Activated CD4-positive, CD25-positive, alpha-beta regulatory T cell treated with anti-CD3 and anti-CD28 coated beads, Interleukin-2, amount 50 U/mL, for 72 hours (primary cell): ENCODE measurements at regions not wholly inside any gene's neighbourhood (a gene's known extent, or its start where the extent isn't known, plus 50 kb on each side); places are given as distances from the start of the nearest gene placed in this dataset.
"Not testable (repeated sequence)": the region's sequence is repeated elsewhere in the genome, so short reads cannot be mapped to it uniquely, and the experiment has no call there.

Experiments used
- DNase-seq: peaks from one replicate; pipeline ENCODE4 v3.0.0; 2021

DNA sequence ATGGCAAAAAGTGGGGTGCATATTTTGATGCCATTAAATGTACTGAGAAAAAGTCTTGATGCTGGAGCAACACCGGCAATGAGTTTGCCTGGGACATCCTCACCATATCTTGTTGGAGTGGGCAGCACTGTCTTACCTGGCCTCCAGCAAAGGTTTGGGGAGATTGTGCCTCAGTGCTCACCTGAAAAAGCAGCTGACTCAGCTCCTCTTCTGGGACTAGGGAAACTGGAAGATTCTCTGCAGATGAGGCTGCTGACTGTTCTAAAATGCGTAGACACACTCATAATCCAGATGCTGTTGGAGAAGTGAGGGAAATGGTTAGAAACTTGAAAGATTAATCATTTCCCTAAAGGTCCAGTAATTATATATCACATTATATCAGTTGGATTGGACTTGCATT is 593.7 kb upstream of the HS3ST1 start:
- no peak for DNase-seq

- DNase-seq, result no peak
Observed at GRCh38 chr4:12016729-12017128, 588.0 kb upstream of the HS3ST1 start.

DNA sequence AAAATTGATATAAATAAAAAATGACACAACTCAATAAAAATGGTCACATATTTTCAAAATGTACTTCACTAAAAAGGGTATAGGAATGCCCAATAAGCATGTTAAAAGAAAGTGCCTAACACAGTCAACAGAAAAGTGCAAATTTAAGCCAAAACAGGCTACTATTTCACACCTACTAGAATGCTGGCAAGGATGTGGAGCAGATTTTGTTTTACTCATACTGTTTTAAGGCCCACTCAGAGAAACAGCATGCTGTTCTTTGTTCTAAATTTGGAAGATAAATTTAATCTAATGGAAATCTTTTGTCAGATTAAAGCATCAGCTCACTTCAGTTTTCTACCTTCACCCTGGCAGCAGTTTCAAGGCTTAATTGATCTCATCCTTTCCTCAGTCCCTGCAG is 576.8 kb upstream of the HS3ST1 start:
- DNase-seq, result no peak

- not testable (repeated sequence) for DNase-seq
Observed at GRCh38 chr4:11996581-11996980, 567.9 kb upstream of the HS3ST1 start.

- DNase-seq, result no peak
Observed at GRCh38 chr4:11976726-11977263, 548.1 kb upstream of the HS3ST1 start.

DNA sequence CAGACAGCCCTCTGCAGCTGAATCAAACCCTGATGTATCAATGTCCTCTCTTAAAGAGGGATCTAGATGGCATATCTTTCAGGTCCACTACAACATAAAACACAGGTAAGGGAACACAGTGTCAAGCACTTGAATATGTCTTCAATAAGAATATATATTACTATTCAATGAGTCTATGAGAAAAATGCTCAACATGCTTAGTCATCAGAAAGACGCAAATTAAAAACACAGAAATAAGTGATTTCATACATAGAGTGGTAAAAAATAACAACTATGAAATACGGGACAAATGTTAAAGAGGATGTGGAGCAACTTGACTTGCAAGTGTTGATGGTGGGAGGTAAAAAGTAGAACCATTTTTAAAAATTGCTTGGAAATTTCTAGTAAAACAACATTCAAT is 544.6 kb upstream of the HS3ST1 start:
- no peak for DNase-seq

DNA sequence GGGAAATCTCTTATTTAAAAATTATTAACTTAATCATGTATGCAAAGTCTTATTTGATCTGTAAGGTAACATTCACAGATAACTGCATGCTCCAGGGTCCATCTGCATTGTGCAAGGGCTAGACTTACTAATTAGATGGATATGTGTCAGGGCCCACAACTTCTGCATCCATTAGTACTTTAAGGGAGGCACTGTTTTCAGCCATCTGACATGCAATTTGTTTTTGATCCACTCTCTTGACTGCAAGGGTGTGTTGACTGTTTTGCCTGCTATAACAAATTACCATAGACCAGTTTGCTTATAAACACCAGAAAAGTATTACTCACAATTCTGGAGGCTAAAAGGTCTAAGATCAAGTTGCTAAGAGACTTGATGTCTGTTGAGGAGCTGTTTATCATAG is 542.1 kb upstream of the HS3ST1 start:
- DNase-seq, result no peak

DNA sequence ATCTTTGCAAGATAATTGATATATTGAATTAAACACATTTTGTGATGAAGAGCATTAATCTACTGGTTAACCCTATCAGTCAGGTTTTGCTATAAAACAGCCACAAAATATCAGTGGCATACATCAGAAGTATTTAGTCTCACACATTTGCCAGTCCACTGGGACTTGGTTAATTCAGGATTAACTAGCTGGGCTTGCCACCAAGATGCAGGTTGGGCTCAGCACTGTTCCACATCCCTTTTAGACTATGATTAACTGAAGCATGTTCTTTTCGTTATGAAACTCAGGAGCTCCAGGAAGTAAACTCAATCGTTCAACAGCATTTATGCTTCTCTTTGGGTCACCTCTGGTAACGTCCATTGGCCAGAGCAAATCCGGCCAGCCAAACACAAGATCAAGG is 538.1 kb upstream of the HS3ST1 start:
- no peak for DNase-seq

GRCh38 chr4:11954093-11954492 is 525.4 kb upstream of the HS3ST1 start:
- DNase-seq, result no peak

DNA sequence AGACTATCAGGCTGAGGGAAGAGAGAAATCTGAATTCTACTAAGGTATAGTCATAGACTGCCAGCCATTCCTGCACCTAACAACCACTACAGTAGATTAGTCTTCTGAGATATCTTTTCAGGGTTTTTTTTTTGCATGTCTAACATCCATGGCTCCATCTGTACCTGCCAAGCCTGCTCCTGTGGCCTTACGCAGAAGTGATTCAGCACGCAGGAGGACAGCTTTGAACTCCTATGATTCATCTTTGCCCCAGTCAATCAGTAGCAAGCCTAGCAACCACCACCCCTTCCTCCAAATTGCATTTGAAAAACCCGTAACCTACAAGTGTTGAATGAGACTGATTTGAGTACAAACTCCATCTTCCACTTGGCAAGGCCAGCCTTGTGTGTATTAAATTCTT is 520.7 kb upstream of the HS3ST1 start:
- no peak for DNase-seq

DNA sequence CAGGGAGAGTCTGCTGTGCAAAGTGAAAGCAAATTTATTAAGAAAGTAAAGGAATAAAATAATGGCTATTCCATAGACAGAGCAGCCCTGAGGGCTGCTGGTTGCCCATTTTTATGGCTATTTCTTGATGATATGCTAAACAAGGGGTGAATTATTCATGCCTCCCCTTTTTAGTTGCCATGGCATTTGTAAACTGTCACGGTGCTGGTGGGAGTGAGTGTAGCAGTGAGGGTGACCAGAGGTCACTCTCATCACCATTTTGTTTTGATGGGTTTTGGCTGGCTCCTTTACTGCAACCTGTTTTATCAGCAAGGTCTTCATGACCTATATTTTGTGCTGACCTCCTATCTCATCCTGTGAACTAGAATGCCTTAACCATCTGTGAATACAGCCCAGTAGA is 518.9 kb upstream of the HS3ST1 start:
- DNase-seq, result not testable (repeated sequence)

- no peak for DNase-seq
Observed at GRCh38 chr4:11937941-11938340, 509.2 kb upstream of the HS3ST1 start.

DNA sequence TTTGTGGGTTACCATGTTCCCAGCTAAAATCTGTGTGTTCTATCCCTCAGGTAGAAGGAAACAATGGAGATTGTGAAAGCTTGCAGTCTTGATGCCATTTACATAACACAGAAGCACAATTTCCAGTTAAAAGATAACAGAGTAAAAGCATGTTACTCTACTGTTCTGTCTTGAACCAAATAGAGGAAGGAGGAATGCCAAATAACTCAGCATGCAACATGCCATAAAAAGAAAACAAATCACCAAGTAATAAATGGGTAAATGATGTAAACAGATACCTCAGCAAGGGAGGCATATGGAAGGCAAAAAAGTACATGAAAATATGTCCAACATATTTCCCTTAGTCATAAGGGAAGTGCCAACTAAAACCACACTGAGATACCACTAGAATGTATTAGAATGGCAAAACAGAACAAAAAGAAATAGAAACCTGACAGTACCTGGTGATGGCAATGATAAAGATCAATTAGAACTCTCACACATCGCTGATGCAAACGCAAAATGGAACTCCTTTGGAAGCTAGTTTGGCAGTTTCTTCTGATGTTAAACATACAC is 502.6 kb upstream of the HS3ST1 start:
- no peak for DNase-seq

DNA sequence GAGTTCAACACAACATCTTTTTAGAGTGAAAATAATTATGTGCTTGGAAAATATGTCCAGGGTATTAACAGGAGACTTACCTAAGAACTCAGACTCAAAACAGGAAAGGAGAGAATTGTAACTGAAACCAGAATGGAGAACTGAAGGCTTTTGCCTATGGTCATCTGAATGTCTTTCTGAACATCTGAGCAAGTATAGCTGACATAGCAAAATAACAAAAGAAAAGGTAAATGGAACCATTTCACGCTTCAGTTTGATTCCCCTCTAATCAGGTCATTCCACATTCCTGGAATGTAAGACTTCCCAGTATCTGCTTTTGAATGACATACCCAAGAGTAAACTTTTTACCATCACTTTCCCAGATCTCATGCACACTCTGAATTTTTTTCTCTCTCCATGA is 500.4 kb upstream of the HS3ST1 start:
- no peak for DNase-seq

- no peak for DNase-seq
Observed at GRCh38 chr4:11919316-11919715, 490.6 kb upstream of the HS3ST1 start.

- DNase-seq, result no peak
Observed at GRCh38 chr4:11914406-11914805, 485.7 kb upstream of the HS3ST1 start.

DNA sequence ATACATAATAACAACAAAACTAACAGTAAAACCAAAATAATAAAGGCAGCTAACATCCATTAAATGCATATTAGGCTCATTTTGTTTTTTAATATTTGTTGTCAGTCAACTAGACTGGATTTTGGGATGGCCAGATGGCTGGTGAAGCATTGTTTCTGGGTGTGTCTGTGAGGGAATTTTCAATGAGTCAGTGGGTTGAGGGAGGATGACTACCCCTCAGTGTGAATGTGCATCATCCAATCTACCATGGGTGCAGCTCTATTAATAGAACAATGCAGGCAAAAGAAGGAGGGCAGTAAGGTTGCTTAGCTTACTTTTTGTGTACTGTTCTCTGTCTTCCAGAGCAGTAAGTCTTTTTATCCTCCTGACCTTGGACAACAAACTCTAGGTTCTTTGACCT is 484.2 kb upstream of the HS3ST1 start:
- no peak for DNase-seq

DNA sequence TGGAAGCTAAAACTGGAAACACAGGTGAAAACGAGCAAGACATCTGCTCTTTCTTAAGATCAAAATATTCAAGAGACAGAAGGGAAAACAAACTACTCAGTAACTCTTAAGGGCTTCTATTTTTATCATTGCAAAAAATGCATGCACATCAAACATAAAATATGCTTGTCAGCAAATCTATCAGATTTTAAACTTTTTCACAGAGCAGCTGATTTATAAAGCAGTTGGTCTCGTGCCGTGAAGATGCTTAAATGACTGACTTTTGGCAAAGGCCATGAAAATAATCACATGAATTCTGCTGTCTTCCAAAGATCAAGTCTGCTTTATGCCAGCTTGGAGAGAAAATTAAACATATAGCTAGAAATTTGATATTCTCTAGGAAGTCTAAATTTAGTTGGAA is 482.1 kb upstream of the HS3ST1 start:
- no peak for DNase-seq

DNA sequence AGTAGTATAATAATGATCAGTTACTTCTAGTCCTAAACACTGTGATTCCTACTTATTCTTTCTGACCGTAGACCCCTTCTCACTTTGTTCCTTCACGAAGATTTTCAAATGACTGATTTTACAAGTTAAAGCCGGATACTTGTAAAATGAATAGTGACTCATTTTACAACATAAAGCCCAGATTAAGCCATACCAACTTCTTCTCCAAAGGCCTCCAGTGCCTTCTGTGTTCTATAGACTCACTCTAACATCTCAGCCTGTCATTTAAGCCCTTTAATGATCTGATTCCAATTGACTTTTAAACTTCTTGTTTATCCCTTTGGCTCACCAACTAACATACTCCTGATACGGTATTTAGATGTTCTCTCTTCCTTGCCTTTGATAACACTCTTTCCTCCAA is 480.0 kb upstream of the HS3ST1 start:
- no peak for DNase-seq

DNA sequence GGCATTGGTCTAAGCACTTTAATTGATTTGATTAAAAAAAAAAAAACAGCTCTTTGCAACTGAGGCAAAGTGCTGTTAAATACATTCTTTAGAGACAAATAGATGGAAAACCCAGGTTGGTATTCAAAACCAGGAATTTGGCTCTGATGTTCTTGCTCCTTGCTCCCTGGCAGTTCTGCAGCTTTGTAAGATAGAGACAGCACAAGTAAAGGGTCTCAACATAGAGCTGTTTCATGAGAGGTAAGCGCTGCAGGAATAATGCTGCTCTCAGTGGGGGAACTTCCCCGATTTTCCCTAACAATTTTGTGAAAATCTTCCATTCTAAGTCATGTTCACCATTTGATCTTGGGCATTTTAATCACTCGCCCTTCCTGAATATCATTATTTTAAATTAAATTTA is 479.5 kb upstream of the HS3ST1 start:
- no peak for DNase-seq

DNA sequence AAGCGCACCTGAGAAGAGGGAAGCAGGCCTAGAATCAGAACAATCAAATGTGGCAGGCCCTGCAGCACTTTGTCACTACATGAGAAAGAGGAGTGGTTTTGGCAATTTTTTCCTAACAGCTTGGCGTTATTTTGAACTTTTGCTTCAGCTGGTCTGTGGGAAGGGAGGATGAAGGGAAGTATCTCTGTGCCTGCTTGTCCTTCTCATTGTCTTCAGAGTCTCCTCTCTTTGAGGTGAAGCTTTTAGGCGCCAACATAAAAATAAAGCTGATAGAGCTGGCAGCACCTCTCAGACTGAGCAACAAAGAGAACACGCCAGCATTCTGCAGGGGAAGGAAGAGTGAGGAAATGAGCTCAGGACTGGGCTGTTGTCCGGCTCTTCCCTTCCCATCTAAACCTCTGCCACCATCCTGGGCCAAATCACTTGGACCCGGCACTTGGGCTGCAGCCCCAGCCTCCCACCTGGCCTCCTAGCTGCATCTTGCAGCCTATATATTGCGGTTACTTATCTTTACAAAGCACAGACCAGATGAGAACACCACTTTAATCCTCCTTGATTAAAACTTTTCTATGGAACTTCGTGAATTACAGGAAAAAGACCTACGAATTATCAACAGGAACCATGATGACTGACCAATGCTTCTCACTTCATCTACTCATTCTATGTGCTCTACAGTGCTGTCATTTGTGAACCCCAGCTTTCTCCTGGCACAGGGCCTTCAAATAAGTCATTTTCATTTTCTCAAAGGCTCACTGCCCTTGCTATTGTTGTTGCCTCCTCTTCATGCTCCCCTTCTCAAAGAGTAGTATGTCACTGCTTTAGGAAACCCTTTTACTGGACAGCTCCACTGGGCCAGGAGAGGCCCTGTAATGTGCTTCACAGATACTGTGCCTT is 476.4 kb upstream of the HS3ST1 start:
- no peak for DNase-seq

DNA sequence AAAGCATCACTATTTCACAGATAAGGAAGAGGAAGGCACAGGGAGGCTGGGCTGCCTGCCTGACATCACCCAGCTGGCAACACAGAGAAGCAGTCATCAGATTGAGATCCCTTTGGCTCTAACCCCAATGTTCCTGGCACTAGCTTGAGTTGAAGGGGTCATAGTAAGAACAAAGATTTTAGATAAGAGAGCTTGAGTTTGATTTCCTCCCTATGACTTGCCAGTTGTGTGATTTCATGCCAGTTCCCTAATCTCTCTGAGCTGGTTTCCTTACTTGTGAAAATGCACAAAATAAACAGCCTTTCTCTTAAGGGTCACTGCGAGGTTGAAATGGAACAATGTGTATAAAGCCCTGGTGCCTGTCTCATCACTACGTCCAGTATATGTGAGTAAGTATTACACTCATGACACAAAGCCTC is 475.4 kb upstream of the HS3ST1 start:
- DNase-seq, result no peak

- no peak for DNase-seq
Observed at GRCh38 chr4:11901089-11901488, 472.4 kb upstream of the HS3ST1 start.

DNA sequence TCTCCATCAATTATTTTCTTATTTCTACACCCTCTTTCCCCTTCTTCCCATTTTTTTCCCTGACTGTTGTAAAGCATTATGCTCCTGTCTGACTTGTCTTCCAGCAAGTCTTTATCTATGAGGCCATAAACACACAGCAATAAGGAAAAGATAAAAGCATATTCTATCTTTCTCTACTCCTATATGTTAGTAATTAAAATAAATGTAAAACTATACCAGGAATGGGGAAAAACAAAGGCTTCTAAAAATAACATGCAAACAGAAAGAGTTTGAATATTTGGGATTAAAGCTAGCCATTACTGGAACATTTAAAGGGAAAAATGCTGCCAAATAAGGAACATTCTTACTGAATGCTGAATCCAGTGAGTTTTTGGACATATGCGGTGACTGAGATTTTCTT is 471.7 kb upstream of the HS3ST1 start:
- DNase-seq, result no peak

- DNase-seq, result no peak
Observed at GRCh38 chr4:11898796-11899195, 470.1 kb upstream of the HS3ST1 start.
